HEK293T (cell line): ENCODE measurements at regions not wholly inside any gene's neighbourhood (a gene's known extent, or its start where the extent isn't known, plus 50 kb on each side); places are given as distances from the start of the nearest gene placed in this dataset.
"Not testable (repeated sequence)": the region's sequence is repeated elsewhere in the genome, so short reads cannot be mapped to it uniquely, and the experiment has no call there.

ENCODE experiments used
- ARNT ChIP-seq: fragments of 450-650 bp; IDR thresholded peaks from 2 replicates; pipeline ENCODE4 v1.6.1; 2017; ENCODE audit warnings: mild to moderate bottlenecking
- BHLHE40 ChIP-seq: fragments of 450-650 bp; IDR thresholded peaks from 2 replicates; pipeline ENCODE4 v1.6.1; 2016; ENCODE audit warnings: mild to moderate bottlenecking, moderate library complexity, borderline replicate concordance
- FOXM1 ChIP-seq: fragments of 450-650 bp; IDR thresholded peaks from 2 replicates; pipeline ENCODE4 v1.6.1; 2017; ENCODE audit warnings: mild to moderate bottlenecking, borderline replicate concordance
- HDGF ChIP-seq: fragments of 450-650 bp; IDR thresholded peaks from 2 replicates; pipeline ENCODE4 v1.6.1; 2017; ENCODE audit warnings: antibody characterized with exemption, borderline replicate concordance
- SP1 ChIP-seq: fragments of 450-650 bp; IDR thresholded peaks from 2 replicates; pipeline ENCODE4 v1.6.1; 2017

- TF ChIP-seq FOXM1, BHLHE40, HDGF, ARNT, SP1: not testable (repeated sequence)
Observed at GRCh38 chr20:25813511-25813910, 116.9 kb upstream of the ZNF337 start.
